ENCODE measurements at regions not wholly inside any gene's neighbourhood (a gene's known extent, or its start where the extent isn't known, plus 50 kb on each side); places are given as distances from the start of the nearest gene placed in this dataset.
"Not testable (repeated sequence)": the region's sequence is repeated elsewhere in the genome, so short reads cannot be mapped to it uniquely, and the experiment has no call there.

DNA sequence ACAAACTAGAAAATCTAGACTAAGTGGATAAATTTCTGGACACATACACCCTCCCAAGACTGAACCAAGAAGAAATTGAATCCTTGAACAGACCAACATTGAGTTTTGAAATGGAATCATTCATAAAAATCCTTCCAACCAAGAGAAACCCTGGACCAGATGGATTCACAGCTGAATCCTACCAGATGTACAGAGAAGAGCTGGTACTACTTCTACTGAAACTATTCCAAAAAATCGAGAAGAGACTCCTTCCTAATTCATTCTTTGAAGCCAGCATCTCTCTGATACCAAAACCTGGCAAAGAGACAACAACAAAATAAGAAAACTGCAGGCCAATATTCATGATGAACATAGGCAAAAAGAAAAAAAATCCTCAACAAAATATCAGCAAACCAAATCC is 227.4 kb downstream of the RPAP3 start:
- DNase-seq: no peak

DNA sequence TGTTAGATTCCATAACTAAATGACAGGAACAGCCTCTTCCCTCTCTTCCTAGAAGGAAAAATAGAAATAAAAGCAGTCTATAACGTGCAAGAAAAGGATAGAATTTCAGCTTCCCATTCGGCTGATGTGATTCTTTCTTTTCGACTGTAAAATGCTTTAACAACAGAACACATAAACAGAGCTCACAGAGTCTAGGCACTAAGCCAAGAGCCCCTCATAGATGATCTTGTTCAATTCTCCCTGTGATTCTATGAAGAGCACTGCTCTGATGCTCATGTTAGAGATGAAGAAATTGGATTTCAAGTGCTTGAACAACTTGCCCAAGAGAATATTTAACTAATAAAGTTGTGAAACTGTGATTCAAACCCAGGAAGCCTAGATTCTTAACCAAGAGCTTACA is 232.7 kb downstream of the RPAP3 start:
- DNase-seq: no peak

DNA sequence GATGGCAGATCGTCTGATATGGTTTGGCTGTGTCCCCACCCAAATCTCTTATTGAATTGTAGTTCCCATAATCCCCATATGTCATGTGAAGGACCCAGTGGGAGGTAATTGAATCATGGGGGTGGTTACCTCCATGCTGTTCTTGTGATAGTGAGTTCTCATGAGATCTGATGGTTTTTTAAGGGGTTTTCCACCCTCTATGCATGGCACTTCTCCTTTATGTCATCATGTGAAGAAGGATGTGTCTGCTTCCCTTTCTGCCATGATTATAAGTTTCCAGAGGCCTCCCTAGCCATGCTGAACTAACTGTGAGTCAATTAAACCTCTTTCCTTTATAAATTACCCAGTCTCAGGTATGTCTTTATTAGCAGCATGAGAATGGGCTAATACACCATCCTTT is 235.5 kb downstream of the RPAP3 start:
- DNase-seq: not testable (repeated sequence)

DNA sequence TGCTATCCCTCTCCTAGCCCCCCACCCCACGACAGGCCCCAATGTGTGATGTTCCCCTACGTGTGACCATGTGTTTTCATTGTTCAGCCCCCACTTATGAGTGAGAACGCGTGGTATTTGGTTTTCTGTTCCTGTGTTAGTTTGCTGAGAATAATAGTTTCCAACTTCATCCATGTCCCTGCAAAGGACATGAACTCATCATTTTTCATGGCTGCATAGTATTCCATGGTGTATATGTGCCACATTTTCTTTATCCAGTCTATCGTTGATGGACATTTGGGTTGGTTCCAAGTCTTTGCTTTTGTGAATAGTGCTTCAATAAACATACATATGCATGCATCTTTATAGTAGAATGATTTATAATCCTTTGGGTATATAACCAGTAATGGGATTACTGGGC is 241.9 kb downstream of the RPAP3 start:
- DNase-seq: not testable (repeated sequence)

DNA sequence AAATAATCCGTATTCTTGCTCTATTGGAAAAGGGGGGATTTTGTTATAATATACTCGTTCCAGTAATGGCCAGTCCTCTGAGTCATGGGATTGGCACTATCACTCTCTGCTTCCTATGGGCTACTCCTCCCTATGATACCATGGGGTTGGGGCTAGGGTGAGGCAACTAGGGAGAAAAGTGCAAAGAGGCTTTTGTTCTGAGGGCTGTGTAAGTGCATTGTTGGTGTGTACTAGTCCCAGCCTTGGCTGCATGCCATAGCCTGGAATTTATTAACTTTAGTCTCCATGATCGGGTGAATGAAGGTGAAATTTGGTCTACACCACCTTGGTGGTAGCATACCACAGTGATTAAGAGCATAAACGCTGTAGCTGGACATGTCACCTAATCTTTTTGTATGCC is 247.6 kb downstream of the RPAP3 start:
- DNase-seq: no peak

DNA sequence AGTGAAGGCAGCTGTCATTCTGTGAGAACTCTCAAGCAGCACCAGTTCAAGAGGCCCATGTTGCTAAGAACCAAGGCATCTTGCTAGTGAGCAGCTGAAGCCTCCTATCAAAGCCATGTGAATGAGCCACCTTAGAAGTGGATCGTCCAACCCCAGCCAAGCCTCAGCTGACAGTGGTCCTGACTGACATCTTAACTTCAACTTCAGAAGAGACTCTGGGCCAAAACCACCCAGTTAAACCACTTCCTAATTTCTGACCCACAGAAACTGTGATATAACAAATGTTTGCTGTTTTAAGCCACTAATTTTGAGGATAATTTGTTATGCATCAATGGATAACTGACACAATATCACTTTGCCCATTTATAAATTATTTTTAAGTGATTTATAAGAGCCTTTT is 256.0 kb downstream of the RPAP3 start:
- no peak for DNase-seq

DNA sequence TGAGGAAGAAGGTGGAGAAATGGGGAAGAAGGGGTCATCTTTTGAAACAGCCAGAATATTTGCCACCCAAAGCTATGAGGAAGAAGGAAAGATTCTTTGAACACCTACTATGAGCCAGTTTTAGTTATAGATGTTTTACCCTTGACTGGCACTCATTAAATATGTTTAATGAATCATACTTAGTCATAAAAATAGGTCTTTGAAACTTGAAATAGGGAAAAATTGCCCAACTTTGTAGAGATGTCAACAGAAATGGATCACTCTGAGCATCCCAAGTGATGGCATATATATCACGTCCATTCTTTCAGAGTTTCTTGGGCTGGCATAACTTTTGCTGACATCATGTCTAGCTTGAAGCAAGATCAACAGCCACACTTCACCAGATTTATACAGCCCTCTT is 263.5 kb downstream of the RPAP3 start:
- DNase-seq: no peak

DNA sequence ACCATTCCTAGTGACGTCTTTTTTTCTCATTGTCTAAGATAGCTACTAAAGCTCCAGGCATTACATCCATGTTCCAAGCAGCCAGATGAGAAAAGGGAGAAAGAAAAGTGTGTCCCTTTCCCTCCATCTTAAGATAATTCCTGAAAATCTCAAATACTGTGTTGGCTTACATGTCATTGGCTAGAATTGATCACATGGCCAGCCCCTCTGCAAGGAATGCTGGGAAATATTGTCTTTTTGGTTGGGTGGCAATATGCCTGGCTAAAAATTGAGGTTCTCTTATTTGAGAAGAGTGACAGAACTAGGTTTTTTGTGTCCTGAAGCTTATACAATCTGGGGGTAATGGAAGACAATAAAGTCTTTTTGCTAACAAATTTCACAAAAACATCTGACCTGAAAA is 264.3 kb downstream of the RPAP3 start:
- DNase-seq: no peak

DNA sequence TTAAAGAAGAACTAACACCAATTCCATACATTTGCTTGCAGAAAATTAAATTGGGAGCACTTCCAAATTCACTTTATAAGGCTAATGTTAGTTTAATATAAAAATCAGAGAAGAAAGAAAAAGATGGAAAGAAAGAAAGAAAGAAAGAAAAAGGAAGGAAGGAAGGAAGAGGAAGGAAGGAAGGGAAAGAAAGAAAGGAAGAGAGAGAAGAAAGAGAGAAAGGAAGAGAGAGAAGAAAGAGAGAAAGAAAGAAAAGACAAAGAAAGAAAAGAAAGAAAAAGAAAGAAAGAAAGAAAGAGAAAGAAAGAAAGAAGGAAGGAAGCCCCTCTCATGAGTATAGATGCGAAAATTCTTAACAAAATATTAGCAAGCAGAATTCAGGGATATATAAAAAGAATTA is 267.7 kb downstream of the RPAP3 start:
- DNase-seq: no peak

DNA sequence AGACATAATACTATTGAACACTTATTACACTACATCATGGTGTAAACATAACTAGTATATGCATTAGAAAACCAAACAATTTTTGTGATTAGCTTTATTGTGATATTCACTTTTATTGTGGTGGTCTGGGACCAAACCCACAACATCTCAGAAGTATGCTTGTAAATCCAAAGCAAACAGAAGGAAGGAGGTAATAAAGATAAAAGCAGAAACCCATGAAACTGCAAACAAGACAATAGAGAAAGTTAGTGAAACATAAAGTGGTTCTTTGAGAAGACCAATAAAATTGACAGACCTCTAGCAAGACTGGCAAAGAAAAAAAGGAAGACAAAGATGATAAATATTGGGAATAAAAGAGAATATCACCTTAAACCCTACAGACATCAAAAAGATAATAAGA is 268.3 kb downstream of the RPAP3 start:
- no peak for DNase-seq

DNA sequence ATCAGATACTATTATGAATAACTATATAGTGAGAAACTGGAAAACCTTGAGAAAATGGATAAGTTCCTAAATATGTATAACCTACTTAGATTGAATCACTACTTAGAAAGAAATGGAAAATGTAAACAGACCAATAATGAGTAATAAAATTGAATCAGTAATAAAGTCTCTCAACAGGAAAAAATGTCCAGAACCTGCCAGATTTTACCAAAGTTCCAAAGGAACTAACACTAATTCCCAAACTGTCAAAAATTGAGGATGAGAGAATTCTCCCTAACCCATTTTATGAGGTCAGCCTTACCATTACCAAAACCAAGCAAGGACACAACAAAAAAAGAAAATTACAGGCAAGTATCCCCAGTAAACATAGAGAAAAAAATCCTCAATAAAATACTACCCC is 272.0 kb downstream of the RPAP3 start:
- DNase-seq: no peak

DNA sequence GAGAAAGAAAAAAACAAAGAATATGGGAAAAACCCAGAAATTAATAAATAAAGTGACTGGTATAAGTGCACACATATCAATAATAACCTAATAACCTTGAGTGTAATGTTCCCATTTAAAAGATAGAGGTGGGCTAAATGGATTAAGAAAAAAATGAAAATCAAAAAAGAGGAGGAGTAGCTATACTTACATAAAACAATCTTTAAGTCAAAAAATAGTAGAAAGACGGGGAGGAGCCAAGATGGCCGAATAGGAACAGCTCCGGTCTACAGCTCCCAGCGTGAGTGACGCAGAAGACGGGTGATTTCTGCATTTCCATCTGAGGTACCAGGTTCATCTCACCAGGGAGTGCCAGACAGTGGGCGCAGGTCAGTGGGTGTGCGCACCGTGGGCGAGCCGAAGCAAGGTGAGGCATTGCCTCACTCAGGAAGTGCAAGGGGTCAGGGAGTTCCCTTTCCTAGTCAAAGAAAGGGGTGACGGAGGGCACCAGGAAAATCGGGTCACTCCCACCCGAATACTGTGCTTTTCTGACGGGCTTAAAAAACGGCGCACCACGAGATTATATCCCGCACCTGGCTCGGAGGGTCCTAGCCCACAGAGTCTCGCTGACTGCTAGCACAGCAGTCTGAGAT is 279.0 kb downstream of the RPAP3 start:
- not testable (repeated sequence) for DNase-seq

DNA sequence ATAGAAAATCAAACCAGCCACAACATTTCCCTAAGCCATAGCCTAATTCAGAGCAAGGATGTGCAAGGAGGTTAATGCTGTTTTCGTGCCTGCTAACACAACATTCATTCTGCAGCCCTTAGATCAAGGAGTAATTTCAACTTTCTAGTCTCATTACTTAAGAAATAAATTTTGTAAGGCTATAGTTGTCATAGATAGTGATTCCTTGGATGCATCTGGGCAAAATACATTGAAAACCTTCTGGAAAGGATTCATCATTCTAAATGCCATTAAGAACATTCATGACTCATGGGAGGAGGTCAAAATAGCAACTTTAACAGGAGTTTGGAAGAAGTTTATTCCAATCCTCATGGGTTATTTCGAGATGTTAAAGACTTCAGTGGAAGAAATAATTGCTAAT is 283.2 kb downstream of the RPAP3 start:
- no peak for DNase-seq

DNA sequence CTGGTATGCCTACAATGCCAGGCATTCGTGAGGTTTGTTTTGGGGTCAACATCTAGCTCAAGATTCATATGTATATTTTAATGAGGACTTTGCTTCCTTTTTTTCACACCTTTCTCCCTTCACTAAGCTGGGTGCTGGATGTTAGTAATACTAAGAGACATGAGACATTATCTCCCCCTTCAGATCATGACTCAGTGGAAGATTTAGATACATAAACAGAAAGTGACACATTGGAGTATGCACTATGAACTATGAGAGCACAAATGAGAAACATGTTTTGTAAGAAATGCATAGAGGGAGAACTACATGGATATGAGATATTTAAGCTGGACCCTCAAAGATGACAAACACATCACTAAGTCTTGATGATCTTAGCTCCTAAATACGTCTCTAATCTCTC is 286.3 kb downstream of the RPAP3 start:
- no peak for DNase-seq

DNA sequence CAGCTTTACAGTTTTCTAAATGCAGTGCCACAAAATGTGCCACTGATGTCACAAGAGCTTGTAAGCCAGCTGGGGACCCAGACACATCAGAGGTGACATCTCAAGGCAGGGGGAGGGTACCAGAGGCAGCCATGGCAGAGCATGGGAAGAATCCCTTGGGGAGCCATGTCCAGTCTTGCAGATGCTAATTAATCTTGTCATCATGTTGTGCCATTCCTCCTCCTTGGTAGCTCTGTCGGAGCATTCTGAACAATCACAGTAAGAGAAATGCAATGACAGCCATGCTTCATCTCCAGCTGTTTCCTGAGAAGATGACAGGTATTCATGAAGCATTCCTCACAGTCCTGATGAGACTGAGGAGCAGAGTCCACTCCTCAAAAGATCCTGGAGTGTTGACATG is 287.9 kb downstream of the RPAP3 start:
- DNase-seq: no peak

DNA sequence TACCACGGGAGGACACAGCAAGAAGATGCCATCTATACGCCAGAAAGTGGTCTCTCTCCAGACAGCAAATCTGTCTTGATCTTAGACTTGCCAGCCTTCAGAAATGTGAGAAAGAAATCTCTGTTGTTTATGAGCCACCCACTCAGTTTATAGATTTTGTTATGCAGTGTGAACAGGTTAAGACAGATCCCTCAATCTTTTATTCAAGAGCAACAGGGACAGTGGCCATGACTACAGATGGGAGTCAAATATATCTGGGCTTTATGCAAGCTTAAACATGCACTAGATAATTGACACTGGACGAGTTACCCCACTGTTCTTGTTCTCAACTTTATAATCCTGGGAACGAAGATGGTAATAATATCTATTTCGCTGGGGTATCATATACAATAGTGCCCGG is 288.7 kb downstream of the RPAP3 start:
- DNase-seq: no peak

DNA sequence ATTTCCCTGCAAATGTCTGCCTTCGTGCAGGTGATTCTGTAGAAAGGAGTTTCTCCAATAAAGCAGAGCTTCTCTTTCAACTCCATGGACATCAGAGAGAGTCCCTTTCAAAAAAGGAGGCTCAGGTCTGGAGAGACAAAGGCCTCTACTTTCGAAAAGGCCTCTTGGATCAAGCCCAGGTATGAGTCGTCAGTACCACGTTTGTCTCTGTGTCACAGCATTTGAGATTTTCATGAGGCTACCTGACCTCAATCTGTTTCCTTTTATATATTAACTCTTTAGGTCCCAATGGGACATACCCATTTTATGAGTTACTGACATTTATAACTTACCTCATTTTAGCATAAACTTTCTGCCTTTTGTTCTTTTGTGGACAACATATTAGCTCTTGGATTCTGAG is 290.8 kb downstream of the RPAP3 start:
- no peak for DNase-seq

DNA sequence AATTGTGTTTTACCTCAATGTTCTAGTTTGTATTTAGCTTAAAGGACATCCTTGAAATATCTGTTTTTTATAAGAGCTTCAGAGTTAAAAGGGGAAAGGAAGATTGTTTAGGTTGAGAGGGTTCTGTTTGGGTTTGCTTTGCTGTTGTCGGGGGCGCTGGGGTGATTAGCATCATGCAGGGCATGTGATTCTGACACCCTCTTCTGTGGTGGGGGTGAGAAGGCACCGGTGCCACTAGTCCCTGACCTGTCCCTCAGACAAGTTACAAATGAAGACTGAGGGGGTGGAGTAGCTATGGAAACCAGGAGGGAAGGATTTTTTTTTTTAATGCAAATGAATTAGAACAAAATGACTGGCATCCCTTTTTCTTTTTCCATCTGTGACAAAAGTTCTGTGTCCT is 291.3 kb downstream of the RPAP3 start:
- DNase-seq: peak; percentile 13 to 32

DNA sequence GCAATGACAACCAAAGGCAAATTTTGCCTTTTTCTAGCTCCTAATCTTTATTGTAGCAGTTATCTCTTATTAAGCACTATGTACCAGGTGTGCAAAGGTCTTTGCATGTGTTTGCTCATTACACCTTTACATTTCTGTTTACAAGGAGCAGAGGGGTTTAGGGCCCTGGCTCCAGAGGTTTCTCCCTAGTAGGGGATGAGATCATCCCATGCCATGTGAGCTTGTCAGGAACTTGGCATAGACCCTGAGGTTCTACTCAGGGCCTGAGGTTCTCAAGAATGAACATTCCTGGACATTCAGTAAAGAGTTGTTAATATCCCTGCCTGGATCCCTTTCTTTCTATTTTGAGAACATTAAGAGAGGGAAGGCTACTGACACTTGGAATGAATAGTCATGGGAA is 292.0 kb downstream of the RPAP3 start:
- no peak for DNase-seq

DNA sequence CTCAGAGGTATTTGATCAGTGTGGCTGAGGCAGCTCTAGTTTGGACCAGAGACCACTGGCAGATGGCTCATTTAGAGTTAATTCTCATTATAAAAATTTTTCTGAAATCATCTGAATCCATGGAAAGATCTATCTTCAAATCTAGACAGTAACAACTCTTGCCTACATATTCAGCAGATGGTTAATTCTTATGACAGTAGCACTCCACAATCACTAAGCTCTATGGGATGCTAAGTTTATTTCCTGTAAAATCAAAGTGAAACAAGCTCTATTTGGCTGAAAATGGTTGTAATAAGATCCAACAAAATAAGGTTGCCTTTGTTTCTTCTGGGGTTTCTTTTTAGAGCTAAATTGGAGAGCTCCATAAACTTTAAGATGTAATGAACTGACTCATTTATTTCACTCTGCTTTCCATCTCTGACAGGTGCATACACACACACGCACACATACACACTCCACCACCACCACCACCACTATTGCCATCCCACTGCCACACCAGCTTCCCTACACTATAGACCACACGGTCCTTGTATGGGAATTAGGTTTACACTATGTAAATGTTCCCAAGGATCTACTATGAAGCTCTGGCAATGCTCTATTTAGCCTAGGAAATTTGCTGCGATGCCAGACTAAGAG is 293.1 kb downstream of the RPAP3 start:
- no peak for DNase-seq

DNA sequence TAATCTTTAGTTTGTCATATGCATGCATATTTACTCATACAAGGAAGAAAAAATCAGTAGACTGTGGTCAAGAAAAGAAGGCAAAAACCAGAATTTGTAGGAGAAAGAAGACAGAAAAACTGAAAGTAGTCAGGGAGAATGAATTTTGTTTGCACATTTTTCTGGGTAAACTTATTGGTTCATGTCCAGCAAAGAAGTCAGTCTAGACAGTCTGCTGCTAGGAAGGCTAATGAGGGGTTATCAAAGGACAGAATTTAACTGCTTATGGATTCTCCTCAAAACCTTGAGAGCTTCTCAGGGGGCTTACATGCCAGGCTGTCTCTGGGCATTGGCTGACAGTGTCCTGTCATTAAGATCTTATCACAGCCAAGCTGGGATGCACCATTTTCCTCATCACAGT is 293.9 kb downstream of the RPAP3 start:
- no peak for DNase-seq

DNA sequence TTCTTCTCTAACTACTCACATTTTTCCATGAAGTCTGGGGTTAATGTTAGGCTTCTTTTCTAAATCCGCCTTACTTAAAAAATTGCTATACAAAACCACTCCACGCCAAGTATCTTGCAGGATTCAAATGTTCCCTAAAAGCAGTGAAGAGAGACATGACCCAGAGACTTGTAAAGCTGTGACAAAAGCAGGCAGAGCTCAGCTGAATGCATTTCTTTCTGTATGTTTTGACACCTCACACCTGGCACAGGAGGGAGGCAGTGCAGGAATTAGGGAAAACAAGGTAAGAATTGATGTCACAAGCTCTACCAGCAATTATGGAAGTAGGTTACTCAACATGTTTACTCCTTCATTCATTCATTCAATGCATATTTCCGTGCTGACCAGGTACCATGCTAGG is 295.0 kb downstream of the RPAP3 start:
- DNase-seq: no peak

DNA sequence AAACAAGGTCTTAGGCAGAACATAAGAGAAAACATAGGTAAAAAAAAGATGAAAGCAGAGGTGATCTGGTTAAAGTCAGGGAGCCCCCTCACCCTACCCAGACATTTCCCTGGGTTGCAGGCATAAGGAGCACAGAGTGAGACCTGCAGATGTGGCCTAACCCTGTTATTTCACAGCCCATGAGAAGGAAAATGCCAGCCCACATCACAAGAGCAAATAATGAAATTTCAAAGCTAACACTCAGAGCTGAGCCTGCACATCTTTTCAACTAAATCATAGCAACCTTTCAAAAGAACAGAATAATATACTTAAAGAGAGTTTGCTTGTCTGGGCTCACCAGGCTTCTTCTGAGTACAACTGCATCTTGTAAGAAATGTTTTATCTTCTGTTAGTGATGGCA is 295.4 kb downstream of the RPAP3 start:
- no peak for DNase-seq

DNA sequence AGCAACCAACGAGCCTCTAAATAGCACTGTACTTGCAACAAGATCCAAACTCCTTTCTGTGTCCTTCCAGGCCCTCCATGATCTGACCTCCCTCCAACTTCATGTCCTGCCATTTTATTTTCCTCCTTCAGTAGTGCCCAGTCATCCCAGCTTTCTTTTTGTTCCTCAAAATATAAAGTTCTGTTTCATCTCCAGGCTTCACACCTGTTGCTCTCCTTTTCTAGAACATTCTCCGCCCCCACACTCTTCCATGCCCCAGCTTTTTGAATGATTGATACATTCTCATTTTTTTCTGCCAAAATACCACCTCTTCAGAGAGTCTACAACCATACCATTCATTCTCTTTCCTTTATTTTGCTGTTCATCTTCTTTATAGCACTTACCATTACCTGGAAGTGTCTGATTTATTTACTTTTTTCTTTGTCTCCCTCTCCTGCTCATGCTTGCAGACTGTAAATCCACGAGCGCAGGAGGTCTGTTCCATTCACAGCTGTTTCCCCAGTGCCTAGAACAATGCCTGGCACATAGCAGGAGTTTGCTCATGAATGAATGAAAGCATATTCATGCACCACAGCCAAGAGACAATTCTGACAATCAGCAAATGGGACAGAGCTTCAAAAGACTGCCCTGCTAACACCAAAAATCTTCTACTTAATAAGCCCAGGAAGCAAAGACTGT is 296.4 kb downstream of the RPAP3 start:
- no peak for DNase-seq
